ENCODE measurements at regions not wholly inside any gene's neighbourhood (a gene's known extent, or its start where the extent isn't known, plus 50 kb on each side); places are given as distances from the start of the nearest gene placed in this dataset.

DNA sequence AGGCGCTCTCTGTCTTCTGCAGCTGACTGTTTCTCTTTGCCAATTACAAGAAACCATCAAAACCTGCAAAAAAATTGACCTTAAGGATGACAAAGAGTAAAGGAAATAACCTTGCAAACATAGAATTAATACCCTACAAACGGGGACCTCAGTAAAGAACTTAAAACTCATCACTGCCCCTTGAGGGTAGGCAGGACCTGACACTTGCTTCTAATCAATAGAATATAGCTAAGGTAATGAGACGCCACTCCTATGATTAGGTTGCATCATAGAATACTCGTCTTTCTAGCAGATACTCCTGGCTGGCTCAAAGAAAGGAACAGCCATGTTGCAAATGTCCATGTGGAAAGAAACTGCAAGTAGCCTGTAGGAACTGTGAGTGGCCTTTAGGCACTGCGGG is 140.0 kb downstream of the XPNPEP1 start:
- Histone ChIP-seq H3K4me3 (replicated peaks in 1 of 4; ENCODE audit: control extremely low read depth in 1 of 4, insufficient read depth in 1 of 4, low read depth in 3 of 4, low read length in 4 of 4) (no peak overlapping the region), H3K27ac (ENCODE audit: insufficient read depth, low read length) (no peak overlapping the region), H3K79me2 (ENCODE audit: control insufficient read depth, insufficient read depth, low read length) (no peaks in the 10 kb centered on the region), H3K36me3 (ENCODE audit: control insufficient read depth, insufficient read depth, low read length) (no peaks in the 10 kb centered on the region), H3K4me2 (ENCODE audit: extremely low read depth, insufficient read depth, low read length) (no peak overlapping the region), H4K20me1 (ENCODE audit: control insufficient read depth, extremely low read depth, insufficient read depth, low read length) (no peaks in the 10 kb centered on the region), H2AFZ (ENCODE audit: low read length) (no peak overlapping the region), H3K27me3 (ENCODE audit: control insufficient read depth, insufficient read depth, low read length) (no peaks in the 10 kb centered on the region), H3K4me1 (ENCODE audit: control insufficient read depth, extremely low read depth, insufficient read depth, low read length) (no peaks in the 10 kb centered on the region), H3K9me3 (ENCODE audit: control insufficient read depth, insufficient read depth, low read depth, low read length) (no peaks in the 10 kb centered on the region), H3K9ac (ENCODE audit: insufficient read depth, low read length) (no peak overlapping the region)
- no peak for DNase-seq (ENCODE audit: low read depth in 2 of 2)
- TF ChIP-seq, protein P1, sequence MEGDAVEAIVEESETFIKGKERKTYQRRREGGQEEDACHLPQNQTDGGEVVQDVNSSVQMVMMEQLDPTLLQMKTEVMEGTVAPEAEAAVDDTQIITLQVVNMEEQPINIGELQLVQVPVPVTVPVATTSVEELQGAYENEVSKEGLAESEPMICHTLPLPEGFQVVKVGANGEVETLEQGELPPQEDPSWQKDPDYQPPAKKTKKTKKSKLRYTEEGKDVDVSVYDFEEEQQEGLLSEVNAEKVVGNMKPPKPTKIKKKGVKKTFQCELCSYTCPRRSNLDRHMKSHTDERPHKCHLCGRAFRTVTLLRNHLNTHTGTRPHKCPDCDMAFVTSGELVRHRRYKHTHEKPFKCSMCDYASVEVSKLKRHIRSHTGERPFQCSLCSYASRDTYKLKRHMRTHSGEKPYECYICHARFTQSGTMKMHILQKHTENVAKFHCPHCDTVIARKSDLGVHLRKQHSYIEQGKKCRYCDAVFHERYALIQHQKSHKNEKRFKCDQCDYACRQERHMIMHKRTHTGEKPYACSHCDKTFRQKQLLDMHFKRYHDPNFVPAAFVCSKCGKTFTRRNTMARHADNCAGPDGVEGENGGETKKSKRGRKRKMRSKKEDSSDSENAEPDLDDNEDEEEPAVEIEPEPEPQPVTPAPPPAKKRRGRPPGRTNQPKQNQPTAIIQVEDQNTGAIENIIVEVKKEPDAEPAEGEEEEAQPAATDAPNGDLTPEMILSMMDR (conservative IDR thresholded peaks at IDR 0.05 in 1 of 2, IDR thresholded peaks at IDR 0.05 in 1 of 2; ENCODE audit: low read depth in 1 of 2, low read length in 2 of 2) = no peak
- no peak for TF ChIP-seq EZH2 (IDR thresholded peaks at IDR 0.05; ENCODE audit: low read length, missing control alignments)

DNA sequence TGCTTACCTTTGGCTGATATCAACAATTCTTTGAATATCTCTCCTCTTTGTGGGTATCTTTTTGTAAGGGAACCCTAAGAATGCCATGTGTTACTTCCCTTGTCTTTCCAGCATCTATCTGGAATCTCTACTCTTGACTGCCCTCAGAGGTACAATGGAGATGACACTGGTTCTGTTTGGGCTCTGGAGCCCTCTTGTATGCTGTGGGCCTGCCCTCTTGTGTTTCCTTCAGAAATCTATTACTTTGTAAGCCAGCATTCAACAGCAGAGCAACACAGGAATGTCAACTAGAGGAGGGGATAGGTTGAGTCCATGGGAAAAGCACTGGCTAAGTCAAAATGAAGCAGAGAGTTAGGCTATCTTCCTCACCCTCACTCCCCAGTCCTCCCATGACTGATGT is 142.3 kb downstream of the XPNPEP1 start:
- no peaks in the 10 kb centered on the region for H3K79me2 ChIP-seq (ENCODE audit: control insufficient read depth, insufficient read depth, low read length)
- no peaks in the 10 kb centered on the region for H4K20me1 ChIP-seq (ENCODE audit: control insufficient read depth, extremely low read depth, insufficient read depth, low read length)
- H3K9me3 ChIP-seq (ENCODE audit: control insufficient read depth, insufficient read depth, low read depth, low read length) = no peaks in the 10 kb centered on the region
- no peak overlapping the region for H3K4me2 ChIP-seq (ENCODE audit: extremely low read depth, insufficient read depth, low read length)
- H3K9ac ChIP-seq (ENCODE audit: insufficient read depth, low read length) = no peak overlapping the region
- H2AFZ ChIP-seq (ENCODE audit: low read length) = no peak overlapping the region
- TF ChIP-seq, protein P1 (conservative IDR thresholded peaks at IDR 0.05 in 1 of 2, IDR thresholded peaks at IDR 0.05 in 1 of 2; ENCODE audit: low read depth in 1 of 2, low read length in 2 of 2) = no peak
- TF ChIP-seq EZH2 (IDR thresholded peaks at IDR 0.05; ENCODE audit: low read length, missing control alignments) = no peak
- no peak overlapping the region for H3K4me3 ChIP-seq (replicated peaks in 1 of 4; ENCODE audit: control extremely low read depth in 1 of 4, insufficient read depth in 1 of 4, low read depth in 3 of 4, low read length in 4 of 4)
- no peaks in the 10 kb centered on the region for H3K4me1 ChIP-seq (ENCODE audit: control insufficient read depth, extremely low read depth, insufficient read depth, low read length)
- no peak overlapping the region for H3K27ac ChIP-seq (ENCODE audit: insufficient read depth, low read length)
- no peaks in the 10 kb centered on the region for H3K36me3 ChIP-seq (ENCODE audit: control insufficient read depth, insufficient read depth, low read length)
- H3K27me3 ChIP-seq (ENCODE audit: control insufficient read depth, insufficient read depth, low read length) = no peaks in the 10 kb centered on the region
- no peak for DNase-seq (ENCODE audit: low read depth in 2 of 2)

DNA sequence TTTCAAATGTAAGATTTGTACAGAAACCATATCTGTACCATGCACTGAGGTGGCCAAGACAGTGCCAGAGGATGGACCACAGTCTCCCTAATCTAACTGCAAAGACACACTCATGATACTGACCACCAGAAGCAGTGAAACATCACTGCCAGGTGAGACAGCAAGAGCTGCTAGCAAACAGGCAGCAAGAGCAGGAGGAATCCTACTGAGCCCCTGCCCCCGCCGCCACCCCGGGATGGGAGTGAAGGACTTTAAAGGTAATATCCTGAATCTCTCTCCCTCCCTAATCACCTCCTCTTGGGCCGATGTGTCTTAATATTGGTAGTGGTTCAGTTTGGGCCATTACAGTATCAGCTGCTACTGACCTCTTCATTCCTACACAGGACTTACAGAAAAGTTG is 144.3 kb downstream of the XPNPEP1 start:
- no peak for DNase-seq (ENCODE audit: low read depth in 2 of 2)
- no peaks in the 10 kb centered on the region for H3K4me1 ChIP-seq (ENCODE audit: control insufficient read depth, extremely low read depth, insufficient read depth, low read length)
- no peak overlapping the region for H3K9ac ChIP-seq (ENCODE audit: insufficient read depth, low read length)
- TF ChIP-seq, protein P1 (conservative IDR thresholded peaks at IDR 0.05 in 1 of 2, IDR thresholded peaks at IDR 0.05 in 1 of 2; ENCODE audit: low read depth in 1 of 2, low read length in 2 of 2) = no peak
- TF ChIP-seq EZH2 (IDR thresholded peaks at IDR 0.05; ENCODE audit: low read length, missing control alignments) = no peak
- no peaks in the 10 kb centered on the region for H3K27me3 ChIP-seq (ENCODE audit: control insufficient read depth, insufficient read depth, low read length)
- H3K9me3 ChIP-seq (ENCODE audit: control insufficient read depth, insufficient read depth, low read depth, low read length) = no peaks in the 10 kb centered on the region
- H3K79me2 ChIP-seq (ENCODE audit: control insufficient read depth, insufficient read depth, low read length) = no peaks in the 10 kb centered on the region
- H3K27ac ChIP-seq (ENCODE audit: insufficient read depth, low read length) = no peak overlapping the region
- H2AFZ ChIP-seq (ENCODE audit: low read length) = no peak overlapping the region
- H4K20me1 ChIP-seq (ENCODE audit: control insufficient read depth, extremely low read depth, insufficient read depth, low read length) = no peaks in the 10 kb centered on the region
- H3K4me2 ChIP-seq (ENCODE audit: extremely low read depth, insufficient read depth, low read length) = no peak overlapping the region
- H3K36me3 ChIP-seq (ENCODE audit: control insufficient read depth, insufficient read depth, low read length) = no peaks in the 10 kb centered on the region
- H3K4me3 ChIP-seq (replicated peaks in 1 of 4; ENCODE audit: control extremely low read depth in 1 of 4, insufficient read depth in 1 of 4, low read depth in 3 of 4, low read length in 4 of 4) = no peak overlapping the region

Measured in fibroblast of lung (primary cell).